ENCODE measurements at regions not wholly inside any gene's neighbourhood (a gene's known extent, or its start where the extent isn't known, plus 50 kb on each side); places are given as distances from the start of the nearest gene placed in this dataset.

GRCh38 chr11:15379483-15379882 is 264.8 kb downstream of the INSC start (continued):
- TF ChIP-seq POLR2AphosphoS5 (IDR thresholded peaks at IDR 0.05; ENCODE audit: low read depth) (no peak), REST (IDR thresholded peaks at IDR 0.05; ENCODE audit: unreplicated experiment) (no peak), JUNB (IDR thresholded peaks at IDR 0.05; ENCODE audit: unreplicated experiment) (no peak), EZH2 (IDR thresholded peaks at IDR 0.05; ENCODE audit: low read depth, unreplicated experiment) (no peak), NANOG (IDR thresholded peaks at IDR 0.05; ENCODE audit: borderline replicate concordance) (no peak)

GRCh38 chr11:15390857-15391256 is 276.1 kb downstream of the INSC start:
- H3K36me3 Mint-ChIP-seq (ENCODE audit: low read depth) = peaks cover 4% of the 10 kb centered on the region; the same call in 2 of the 3 replicates
- Histone ChIP-seq H3K27me3 (ENCODE audit: insufficient read depth) (no peaks in the 10 kb centered on the region), H3K79me2 (replicated peaks; ENCODE audit: insufficient read depth) (no peaks in the 10 kb centered on the region), H3K27ac (ENCODE audit: low read depth) (no peak overlapping the region), H3K9me2 (ENCODE audit: insufficient read depth) (no peaks in the 10 kb centered on the region; the same call in 1 of the 2 replicates), H3F3A (replicated peaks; ENCODE audit: low read depth) (no peaks in the 10 kb centered on the region), H3K4me1 (ENCODE audit: insufficient read depth) (no peaks in the 10 kb centered on the region), H3K4me3 (no peak overlapping the region), H3K36me3 (ENCODE audit: insufficient read depth) (no peaks in the 10 kb centered on the region), H3K4me2 (no peak overlapping the region), H4K20me1 (replicated peaks; ENCODE audit: insufficient read depth) (no peaks in the 10 kb centered on the region), H2AFZ (no peak overlapping the region)
- DNase-seq (ENCODE audit: low spot score) (no peak), ATAC-seq (no peak)
- no peaks in the 10 kb centered on the region for H3K27me3 Mint-ChIP-seq (ENCODE audit: insufficient read depth, low read depth, poor library complexity)
- H3K4me1 Mint-ChIP-seq = peaks cover 3% of the 10 kb centered on the region; the same call in 1 of the 3 replicates
- TF ChIP-seq EZH2 (IDR thresholded peaks at IDR 0.05; ENCODE audit: low read depth, unreplicated experiment) (no peak), CTCF (conservative IDR thresholded peaks at IDR 0.05; ENCODE audit: low read depth in 2 of 2) (no peak), ZNF114 (CRISPR knock-in tag; IDR thresholded peaks at IDR 0.05) (no peak), POLR2AphosphoS5 (IDR thresholded peaks at IDR 0.05; ENCODE audit: low read depth) (no peak), ETS1 (IDR thresholded peaks at IDR 0.05) (no peak), JUNB (IDR thresholded peaks at IDR 0.05; ENCODE audit: unreplicated experiment) (no peak), CREB1 (CRISPR knock-in tag; IDR thresholded peaks at IDR 0.05; ENCODE audit: low read depth) (no peak), STAT1 (IDR thresholded peaks at IDR 0.05; ENCODE audit: unreplicated experiment) (no peak), EZH2phosphoT487 (IDR thresholded peaks at IDR 0.05; ENCODE audit: unreplicated experiment) (no peak), REST (IDR thresholded peaks at IDR 0.05; ENCODE audit: unreplicated experiment) (no peak)
- H3K4me3 Mint-ChIP-seq = no peak overlapping the region
- H3K27ac Mint-ChIP-seq = no peak overlapping the region
- peaks cover 13% of the 10 kb centered on the region for H3K9me3 Mint-ChIP-seq
